Endothelial cell of umbilical vein (primary cell): ENCODE measurements at regions not wholly inside any gene's neighbourhood (a gene's known extent, or its start where the extent isn't known, plus 50 kb on each side); places are given as distances from the start of the nearest gene placed in this dataset.

ENCODE experiments used
- BruUV-seq: library from RNA; stranded (reverse); fragments of 400-500 nt; replicated peaks from 2 replicates; lab custom pipeline; 2021; lab: Mats Ljungman, UMichigan
- CTCF ChIA-PET: fragments of 300-600, 350-600 bp; sonication (Branson Sonifier 250); formaldehyde crosslinking; loops from one replicate; lab custom pipeline; 2021; ENCODE audit warnings: antibody characterized with exemption, inconsistent platforms; lab: Charles Lee
- POLR2A ChIA-PET: fragments of 300-600, 350-600 bp; sonication (Branson Sonifier 250); formaldehyde crosslinking; loops from one replicate; lab custom pipeline; 2021; ENCODE audit warnings: antibody characterized with exemption, inconsistent platforms; lab: Charles Lee
- DNase-seq: peaks from one replicate; pipeline ENCODE4 v3.0.0-alpha.2; 2011; ENCODE audit warnings: low read depth, low spot score
- FAIRE-seq: peaks from 2 replicates; lab custom pipeline; 2011; peaks lifted over from hg19 to GRCh38; lab: Jason Lieb, UNC
- H2AFZ ChIP-seq: 2 replicates; pipeline ENCODE4 v1.6.0; 2012; ENCODE audit warnings: low read depth, low read length, control low read depth, inconsistent platforms
- H3K27ac ChIP-seq: 2 replicates; pipeline ENCODE4 v1.5.1; 2011; ENCODE audit warnings: low read depth, mild to moderate bottlenecking, control low read depth, low read length, moderate library complexity; ENCODE audit not compliant: insufficient read depth
- H3K27me3 ChIP-seq, 2 experiments: 2 replicates each; pipeline versions ENCODE4 v1.6.0 to v1.6.1; 2011; ENCODE audit warnings: low read length in 2 of 2, mixed read lengths in 1 of 2; ENCODE audit not compliant: control insufficient read depth in 2 of 2, insufficient read depth in 2 of 2
- H3K36me3 ChIP-seq, 2 experiments: 2 replicates in 1 of 2; 3 replicates in 1 of 2; pipeline ENCODE4 v1.5.1; 2011; ENCODE audit warnings: low read length in 2 of 2, mild to moderate bottlenecking in 1 of 2, moderate library complexity in 1 of 2; ENCODE audit not compliant: control insufficient read depth in 2 of 2, insufficient read depth in 2 of 2; ENCODE audit errors: extremely low read depth in 1 of 2
- H3K4me1 ChIP-seq: 3 replicates; pipeline ENCODE4 v1.5.1; 2011; ENCODE audit warnings: mild to moderate bottlenecking, low read length; ENCODE audit not compliant: control insufficient read depth, insufficient read depth; ENCODE audit errors: extremely low read depth
- H3K4me2 ChIP-seq: 2 replicates; pipeline ENCODE4 v1.6.1; 2011; ENCODE audit warnings: low read length, control low read depth, mixed read lengths; ENCODE audit not compliant: insufficient read depth
- H3K4me3 ChIP-seq, 3 experiments: fragments of 200-600 bp in 1 of 3; sonication (generic), shearing (Covaris generic) in 1 of 3; replicated peaks in 1 of 3; 2 replicates each; pipeline ENCODE4 v1.5.1; 2011 to 2016; ENCODE audit warnings: control low read depth in 3 of 3, low read length in 3 of 3, mild to moderate bottlenecking in 2 of 3, inconsistent platforms in 1 of 3, low read depth in 1 of 3, moderate library complexity in 1 of 3; ENCODE audit not compliant: insufficient read depth in 1 of 3
- H3K79me2 ChIP-seq: 2 replicates; pipeline ENCODE4 v1.6.0; 2012; ENCODE audit warnings: low read length, inconsistent platforms; ENCODE audit not compliant: control insufficient read depth, insufficient read depth
- H3K9ac ChIP-seq: replicated peaks from 2 replicates; pipeline ENCODE3; 2011; ENCODE audit warnings: low read length, control low read depth; ENCODE audit not compliant: insufficient read depth; ENCODE audit errors: extremely low read depth
- H3K9me1 ChIP-seq: replicated peaks from 3 replicates; pipeline ENCODE4 v1.6.0; 2011; ENCODE audit warnings: mild to moderate bottlenecking, low read length; ENCODE audit not compliant: control insufficient read depth, insufficient read depth; ENCODE audit errors: extremely low read depth
- H3K9me3 ChIP-seq: replicated peaks from 2 replicates; pipeline ENCODE4 v1.5.1; 2012; ENCODE audit warnings: low read length, inconsistent platforms; ENCODE audit not compliant: control insufficient read depth, insufficient read depth
- H4K20me1 ChIP-seq: replicated peaks from 2 replicates; pipeline ENCODE3; 2011; ENCODE audit warnings: mild to moderate bottlenecking, low read length; ENCODE audit not compliant: control insufficient read depth, insufficient read depth; ENCODE audit errors: extremely low read depth
- EZH2 ChIP-seq: IDR thresholded peaks from 2 replicates; pipeline ENCODE4 v1.6.1; 2012; ENCODE audit warnings: borderline replicate concordance, low read depth, mild to moderate bottlenecking, moderate library complexity, low read length, inconsistent platforms; ENCODE audit not compliant: severe bottlenecking
- GATA2 ChIP-seq: IDR thresholded peaks from 2 replicates; pipeline ENCODE4 v1.7.0; 2011; ENCODE audit warnings: low read depth, mild to moderate bottlenecking, moderate library complexity, mixed read lengths, low read length; ENCODE audit not compliant: insufficient read length, insufficient read depth
- JUN ChIP-seq: IDR thresholded peaks from 2 replicates; pipeline ENCODE4 v1.6.1; 2011; ENCODE audit warnings: borderline replicate concordance, low read depth; ENCODE audit not compliant: insufficient read length, insufficient read depth
- MYC ChIP-seq: IDR thresholded peaks from one replicate; pipeline ENCODE4 v1.6.1; 2011; ENCODE audit warnings: mild to moderate bottlenecking, low read depth, low read length
- POLR2A ChIP-seq: IDR thresholded peaks from 2 replicates; pipeline ENCODE4 v1.6.1; 2012; ENCODE audit warnings: low read depth, mild to moderate bottlenecking, control low read depth, low read length
- POLR2AphosphoS5 ChIP-seq: IDR thresholded peaks from 2 replicates; pipeline ENCODE4 v1.6.1; 2012; ENCODE audit warnings: low read depth, mild to moderate bottlenecking, control low read depth, low read length, moderate library complexity; ENCODE audit not compliant: insufficient read depth
- dilution Hi-C: fragments of 300-500 bp; cut with MboI; formaldehyde crosslinking; loops from one replicate; pipeline ENCODE4 v1.15.0; 2019; ENCODE audit warnings: low sequenced_read_pairs; ENCODE audit not compliant: extremely low pct_ligation_motif_present
- intact Hi-C: fragments of 100-400 bp; cut with micrococcal nuclease; formaldehyde crosslinking; loops from one replicate; pipeline ENCODE4 v1.10.0; 2022
- TF ChIP-seq, protein P1 (sequence below): IDR thresholded peaks from 2 replicates; pipeline ENCODE4 v1.6.1; 2011; ENCODE audit not compliant: insufficient read depth, insufficient read length
- TF ChIP-seq, protein P2 (sequence below), 2 donors: IDR thresholded peaks; 1 replicate in 1 of 2; 2 replicates in 1 of 2; pipeline ENCODE4 v1.5.1; 2011; ENCODE audit warnings: low read length in 2 of 2, mild to moderate bottlenecking in 2 of 2, moderate library complexity in 2 of 2, control low read depth in 1 of 2, inconsistent platforms in 1 of 2, low read depth in 1 of 2; ENCODE audit not compliant: insufficient read depth in 1 of 2; ENCODE audit errors: extremely low read depth in 1 of 2

DNA sequence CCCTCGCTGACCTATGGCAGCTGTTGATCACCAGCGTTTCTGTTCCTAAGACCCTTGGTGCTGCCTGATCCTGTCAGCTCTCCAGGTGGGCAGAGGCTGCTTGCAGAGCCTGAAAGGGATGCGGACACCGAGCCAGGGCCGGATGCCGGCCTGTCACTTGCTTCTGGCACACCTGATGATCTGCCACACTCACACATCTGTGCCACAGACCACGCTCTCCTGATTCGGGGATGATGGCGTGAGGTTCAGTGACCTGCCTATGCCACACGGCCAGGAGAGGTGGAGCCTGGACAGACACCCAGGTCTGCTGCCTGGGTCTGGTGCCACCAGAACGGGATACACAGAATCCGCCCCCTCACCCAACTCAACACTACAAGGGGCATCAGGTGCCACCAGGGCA, 129.4 kb upstream of the GLI2 start:
- H3K36me3 ChIP-seq: no peaks in the 10 kb centered on the region
- H3K27me3 ChIP-seq: no peaks in the 10 kb centered on the region
- no TSS peak for BruUV-seq
- H3K4me3 ChIP-seq: no peak overlapping the region
- dilution Hi-C loops: no loop called here
- no peaks in the 10 kb centered on the region for H3K4me1 ChIP-seq
- no peak overlapping the region for H2AFZ ChIP-seq
- ChIA-PET POLR2A (no interaction called here), CTCF (interaction anchor here (0.8 to 1.5 kb wide), 3 partner anchors 10 to 473 kb away, joined by 3 to 5 read pairs (median 3); no protein-coding TSS in a partner anchor)
- no peaks in the 10 kb centered on the region for H3K79me2 ChIP-seq
- H3K4me2 ChIP-seq: no peak overlapping the region
- no peak overlapping the region for H3K9ac ChIP-seq
- H3K27ac ChIP-seq: no peak overlapping the region
- intact Hi-C loops: no loop called here
- no peaks in the 10 kb centered on the region for H4K20me1 ChIP-seq
- no peak for DNase-seq
- no peaks in the 10 kb centered on the region for H3K9me3 ChIP-seq
- TF ChIP-seq POLR2AphosphoS5 (no peak), JUN (no peak), EZH2 (no peak), POLR2A (no peak), MYC (no peak), GATA2 (no peak)
- TF ChIP-seq, protein P1, sequence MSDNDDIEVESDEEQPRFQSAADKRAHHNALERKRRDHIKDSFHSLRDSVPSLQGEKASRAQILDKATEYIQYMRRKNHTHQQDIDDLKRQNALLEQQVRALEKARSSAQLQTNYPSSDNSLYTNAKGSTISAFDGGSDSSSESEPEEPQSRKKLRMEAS: no peak
- no peak for FAIRE-seq
- no peaks in the 10 kb centered on the region for H3K9me1 ChIP-seq

DNA sequence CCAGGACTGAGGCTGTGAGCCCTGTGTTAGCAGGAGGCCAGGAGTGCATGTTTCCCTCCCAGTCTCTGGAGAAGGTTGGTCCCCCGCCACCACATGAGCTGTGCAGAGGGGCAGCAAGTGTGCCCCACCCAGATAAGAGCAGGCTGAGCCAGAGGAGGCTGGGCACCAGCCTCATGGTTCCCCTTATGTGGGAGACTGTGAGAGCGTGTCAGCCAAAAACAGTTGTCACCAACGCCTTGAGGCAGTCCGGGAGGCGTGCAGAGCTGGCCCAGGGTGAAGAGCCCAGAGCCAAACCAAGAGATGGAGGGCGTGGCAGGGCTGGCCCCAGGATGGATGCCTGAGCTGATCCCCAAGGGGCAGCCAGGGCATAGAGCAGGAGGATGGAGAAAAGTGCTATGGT, 128.7 kb upstream of the GLI2 start:
- H3K9me3 ChIP-seq: no peaks in the 10 kb centered on the region
- TF ChIP-seq EZH2: no peak
- no peak for TF ChIP-seq GATA2
- TF ChIP-seq, protein P2, sequence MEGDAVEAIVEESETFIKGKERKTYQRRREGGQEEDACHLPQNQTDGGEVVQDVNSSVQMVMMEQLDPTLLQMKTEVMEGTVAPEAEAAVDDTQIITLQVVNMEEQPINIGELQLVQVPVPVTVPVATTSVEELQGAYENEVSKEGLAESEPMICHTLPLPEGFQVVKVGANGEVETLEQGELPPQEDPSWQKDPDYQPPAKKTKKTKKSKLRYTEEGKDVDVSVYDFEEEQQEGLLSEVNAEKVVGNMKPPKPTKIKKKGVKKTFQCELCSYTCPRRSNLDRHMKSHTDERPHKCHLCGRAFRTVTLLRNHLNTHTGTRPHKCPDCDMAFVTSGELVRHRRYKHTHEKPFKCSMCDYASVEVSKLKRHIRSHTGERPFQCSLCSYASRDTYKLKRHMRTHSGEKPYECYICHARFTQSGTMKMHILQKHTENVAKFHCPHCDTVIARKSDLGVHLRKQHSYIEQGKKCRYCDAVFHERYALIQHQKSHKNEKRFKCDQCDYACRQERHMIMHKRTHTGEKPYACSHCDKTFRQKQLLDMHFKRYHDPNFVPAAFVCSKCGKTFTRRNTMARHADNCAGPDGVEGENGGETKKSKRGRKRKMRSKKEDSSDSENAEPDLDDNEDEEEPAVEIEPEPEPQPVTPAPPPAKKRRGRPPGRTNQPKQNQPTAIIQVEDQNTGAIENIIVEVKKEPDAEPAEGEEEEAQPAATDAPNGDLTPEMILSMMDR (IDR thresholded peaks at IDR 0.05; ENCODE audit: extremely low read depth in 1 of 2, insufficient read depth in 1 of 2, low read depth in 1 of 2, low read length in 2 of 2): no peak
- TF ChIP-seq MYC: no peak
- TF ChIP-seq, protein P1: no peak
- no peak overlapping the region for H3K9ac ChIP-seq
- no peak overlapping the region for H3K27ac ChIP-seq
- BruUV-seq: no TSS peak
- H4K20me1 ChIP-seq: no peaks in the 10 kb centered on the region
- DNase-seq (no peak), FAIRE-seq (no peak)
- ChIA-PET CTCF (interaction anchor here (1.6 kb wide), 1 partner anchor 10 kb away, joined by 7 read pairs; no protein-coding TSS in a partner anchor), POLR2A (no interaction called here)
- H3K79me2 ChIP-seq: no peaks in the 10 kb centered on the region
- no peaks in the 10 kb centered on the region for H3K36me3 ChIP-seq
- no peaks in the 10 kb centered on the region for H3K9me1 ChIP-seq
- H2AFZ ChIP-seq: no peak overlapping the region
- H3K4me2 ChIP-seq: no peak overlapping the region
- no peaks in the 10 kb centered on the region for H3K4me1 ChIP-seq
- no peak overlapping the region for H3K4me3 ChIP-seq
- H3K27me3 ChIP-seq: peaks cover 0 to 1% of the 10 kb centered on the region in 2 experiments
- intact Hi-C loops (no loop called here), dilution Hi-C loops (no loop called here)
